ENCODE measurements at regions not wholly inside any gene's neighbourhood (a gene's known extent, or its start where the extent isn't known, plus 50 kb on each side); places are given as distances from the start of the nearest gene placed in this dataset.
"Not testable (repeated sequence)": the region's sequence is repeated elsewhere in the genome, so short reads cannot be mapped to it uniquely, and the experiment has no call there.

DNA sequence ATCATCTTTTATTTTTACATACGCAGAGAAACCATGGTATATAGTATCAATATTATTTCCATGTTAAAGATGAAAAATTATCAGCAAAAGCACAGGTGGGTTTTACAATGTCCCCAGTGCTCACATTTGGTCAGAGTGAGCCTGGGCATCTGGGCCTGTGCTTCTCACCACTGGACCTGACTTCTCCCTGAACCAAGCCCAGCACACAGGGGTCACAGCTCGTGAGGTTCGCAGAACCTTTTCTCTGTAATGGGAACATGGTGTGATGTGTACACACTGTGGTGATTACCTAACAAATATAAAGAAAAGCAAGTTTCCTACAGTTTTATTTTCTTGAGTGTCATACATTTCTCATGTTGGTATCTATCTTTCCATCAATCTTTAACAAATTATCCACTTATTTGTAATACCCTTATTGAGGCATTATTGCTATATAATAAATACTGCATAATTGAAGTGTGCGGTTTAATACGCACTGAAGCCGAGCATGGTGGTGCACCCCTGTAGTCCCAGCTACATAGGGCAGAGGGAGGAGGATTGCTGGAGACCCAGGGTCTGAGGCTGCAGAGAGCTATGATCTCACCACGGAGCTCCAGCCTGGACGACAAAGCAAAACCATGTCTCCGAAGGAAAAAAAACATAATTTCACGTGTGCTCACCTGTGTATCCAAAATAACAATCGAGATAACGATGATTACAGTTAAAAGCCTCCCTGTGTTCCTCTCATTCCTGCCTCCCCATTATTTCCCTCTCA lies 743.2 kb downstream of the TMEM121 start:
- no peak overlapping the region for H3K4me3 ChIP-seq
- no peaks in the 10 kb centered on the region for H3K9me3 ChIP-seq
- no peaks in the 10 kb centered on the region for H3K36me3 ChIP-seq
- DNase-seq (ENCODE audit: low spot score in 2 of 2) = no peak
- no peak overlapping the region for H3K27ac ChIP-seq
- TF ChIP-seq, protein P1, sequence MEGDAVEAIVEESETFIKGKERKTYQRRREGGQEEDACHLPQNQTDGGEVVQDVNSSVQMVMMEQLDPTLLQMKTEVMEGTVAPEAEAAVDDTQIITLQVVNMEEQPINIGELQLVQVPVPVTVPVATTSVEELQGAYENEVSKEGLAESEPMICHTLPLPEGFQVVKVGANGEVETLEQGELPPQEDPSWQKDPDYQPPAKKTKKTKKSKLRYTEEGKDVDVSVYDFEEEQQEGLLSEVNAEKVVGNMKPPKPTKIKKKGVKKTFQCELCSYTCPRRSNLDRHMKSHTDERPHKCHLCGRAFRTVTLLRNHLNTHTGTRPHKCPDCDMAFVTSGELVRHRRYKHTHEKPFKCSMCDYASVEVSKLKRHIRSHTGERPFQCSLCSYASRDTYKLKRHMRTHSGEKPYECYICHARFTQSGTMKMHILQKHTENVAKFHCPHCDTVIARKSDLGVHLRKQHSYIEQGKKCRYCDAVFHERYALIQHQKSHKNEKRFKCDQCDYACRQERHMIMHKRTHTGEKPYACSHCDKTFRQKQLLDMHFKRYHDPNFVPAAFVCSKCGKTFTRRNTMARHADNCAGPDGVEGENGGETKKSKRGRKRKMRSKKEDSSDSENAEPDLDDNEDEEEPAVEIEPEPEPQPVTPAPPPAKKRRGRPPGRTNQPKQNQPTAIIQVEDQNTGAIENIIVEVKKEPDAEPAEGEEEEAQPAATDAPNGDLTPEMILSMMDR (IDR thresholded peaks at IDR 0.05) = no peak
- intact Hi-C loops (cut with DNase I) = loop anchor here (1.0 kb wide), 1 partner anchor 8 kb away; no protein-coding TSS in a partner anchor
- H3K27me3 ChIP-seq = no peaks in the 10 kb centered on the region
- no peaks in the 10 kb centered on the region for H3K4me1 ChIP-seq

DNA sequence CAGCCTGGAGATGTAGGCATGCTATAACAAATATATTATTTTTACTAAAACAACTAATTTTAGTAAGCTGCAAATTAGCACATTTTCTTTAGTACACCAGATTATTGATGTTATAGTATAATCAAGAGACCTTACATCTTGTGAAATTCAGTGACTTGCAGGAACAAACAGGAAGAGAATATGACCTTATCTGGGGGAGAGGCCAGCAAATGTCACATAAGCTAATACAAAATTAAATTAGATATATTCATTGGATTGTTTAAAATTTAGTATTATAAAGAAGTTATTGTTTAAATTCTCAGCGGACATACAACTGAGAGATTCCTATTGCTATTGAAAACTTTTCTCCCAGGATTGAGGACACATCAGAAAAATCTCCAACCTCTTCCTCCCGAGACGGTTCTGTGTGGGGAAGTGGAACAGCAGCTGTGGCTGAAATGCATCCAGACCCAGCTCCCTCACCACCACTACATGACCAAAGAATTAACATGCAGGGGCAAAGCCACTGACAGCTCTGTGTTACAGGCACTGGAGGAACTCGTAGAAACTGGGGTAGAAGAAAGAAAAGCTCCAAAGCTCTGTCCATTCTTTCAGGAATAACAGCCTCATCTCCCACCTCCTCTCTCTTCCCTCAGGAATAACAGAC lies 744.2 kb downstream of the TMEM121 start:
- H3K27ac ChIP-seq; H3K36me3 ChIP-seq; DNase-seq (ENCODE audit: low spot score in 2 of 2); intact Hi-C loops (cut with DNase I); H3K27me3 ChIP-seq; H3K4me1 ChIP-seq; H3K9me3 ChIP-seq; H3K4me3 ChIP-seq: not testable (repeated sequence)

DNA sequence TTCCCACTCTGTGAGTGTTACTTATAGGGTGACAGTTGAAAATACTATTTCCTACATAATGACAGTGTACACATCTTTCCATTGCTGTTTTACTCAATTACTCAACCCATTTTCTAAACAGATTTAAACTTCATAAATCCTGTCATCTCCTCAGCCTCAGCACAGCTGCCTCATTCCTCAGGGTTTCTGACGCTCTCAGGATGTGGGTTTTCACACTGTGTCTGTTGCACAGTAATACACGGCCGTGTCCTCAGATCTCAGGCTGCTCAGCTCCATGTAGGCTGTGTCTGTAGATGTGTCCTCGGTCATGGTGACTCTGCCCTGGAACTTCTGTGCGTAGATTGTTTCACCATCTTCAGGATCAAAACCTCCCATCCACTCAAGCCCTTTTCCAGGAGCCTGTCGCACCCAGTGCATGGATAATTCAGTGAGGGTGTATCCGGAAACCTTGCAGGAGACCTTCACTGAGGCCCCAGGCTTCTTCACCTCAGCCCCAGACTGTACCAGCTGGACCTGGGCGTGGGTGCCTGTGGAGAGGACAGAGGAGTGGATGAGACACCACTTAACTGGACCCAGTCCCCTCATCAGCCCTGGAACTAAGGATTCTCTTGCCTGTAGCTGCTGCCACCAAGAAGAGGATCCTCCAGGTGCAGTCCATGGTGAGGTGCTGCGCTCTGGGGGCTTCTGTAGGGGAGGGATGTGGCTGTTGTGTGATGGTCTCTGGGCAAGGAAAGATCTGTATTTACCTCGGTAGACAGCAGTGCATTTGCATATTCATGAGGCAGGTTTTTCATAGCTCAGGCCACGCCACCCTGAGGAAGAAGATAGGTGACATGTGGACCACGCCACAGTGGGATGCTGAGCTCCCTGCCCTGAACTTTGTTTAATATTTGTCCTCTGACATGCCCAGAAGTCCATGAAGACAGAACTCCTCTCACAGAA lies 750.2 kb downstream of the TMEM121 start:
- no peaks in the 10 kb centered on the region for H3K4me1 ChIP-seq
- H3K9me3 ChIP-seq = no peaks in the 10 kb centered on the region
- no peaks in the 10 kb centered on the region for H3K27me3 ChIP-seq
- no peak overlapping the region for H3K4me3 ChIP-seq
- no peaks in the 10 kb centered on the region for H3K36me3 ChIP-seq
- no peak overlapping the region for H3K27ac ChIP-seq
- intact Hi-C loops (cut with DNase I) = no loop called here
- DNase-seq (ENCODE audit: low spot score in 2 of 2) = no peak
- TF ChIP-seq, protein P1 (IDR thresholded peaks at IDR 0.05) = no peak

DNA sequence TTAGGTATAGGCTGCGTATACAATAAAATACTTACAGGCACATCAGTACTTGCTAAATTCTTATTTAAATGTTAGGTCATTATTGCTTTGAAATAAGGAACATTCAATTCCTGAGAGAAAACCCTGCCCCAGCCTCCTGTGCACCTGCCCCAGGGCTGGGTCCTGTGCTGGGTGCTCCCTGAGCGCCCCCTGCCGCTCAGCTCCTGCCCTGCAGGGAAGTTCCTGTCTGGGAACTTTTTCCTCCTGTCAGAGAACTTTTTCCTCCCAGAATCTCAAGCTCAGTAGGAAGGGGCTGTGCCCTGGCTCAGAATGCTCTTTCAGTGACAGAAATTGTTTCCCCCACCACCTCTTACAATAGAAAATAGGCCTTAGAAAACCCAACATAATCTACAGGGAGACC lies 751.1 kb downstream of the TMEM121 start:
- Histone ChIP-seq H3K27me3 (no peaks in the 10 kb centered on the region), H3K27ac (no peak overlapping the region), H3K4me3 (no peak overlapping the region), H3K36me3 (no peaks in the 10 kb centered on the region), H3K9me3 (no peaks in the 10 kb centered on the region), H3K4me1 (no peaks in the 10 kb centered on the region)
- intact Hi-C loops (cut with DNase I) = no loop called here
- no peak for DNase-seq (ENCODE audit: low spot score in 2 of 2)
- TF ChIP-seq, protein P1 (IDR thresholded peaks at IDR 0.05) = peak in 1 of 3 experiments; percentile 17

DNA sequence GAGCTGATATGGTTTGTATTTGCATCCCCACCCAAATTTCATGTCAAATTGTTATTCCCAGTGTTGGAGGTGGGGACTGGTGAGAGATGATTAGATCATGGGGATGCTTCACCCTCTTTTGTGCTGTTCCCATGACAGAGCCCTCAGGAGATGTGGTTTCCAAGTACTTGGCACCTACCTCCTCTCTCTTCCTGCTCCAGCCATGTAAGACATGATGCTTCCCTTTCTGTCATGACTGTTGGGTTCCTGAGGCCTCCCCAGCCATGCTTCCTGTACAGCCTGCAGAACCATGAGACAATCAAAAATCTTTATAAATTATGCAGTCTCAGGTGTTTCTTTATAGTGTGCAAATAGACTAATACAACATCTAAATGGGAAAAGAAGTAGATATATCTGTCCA lies 754.5 kb downstream of the TMEM121 start:
- Histone ChIP-seq H3K4me1 (no peaks in the 10 kb centered on the region), H3K27ac (no peak overlapping the region), H3K36me3 (no peaks in the 10 kb centered on the region), H3K4me3 (no peak overlapping the region), H3K9me3 (no peaks in the 10 kb centered on the region), H3K27me3 (no peaks in the 10 kb centered on the region)
- intact Hi-C loops (cut with DNase I) = no loop called here
- no peak for DNase-seq (ENCODE audit: low spot score in 2 of 2)
- TF ChIP-seq, protein P1 (IDR thresholded peaks at IDR 0.05) = no peak

All from ascending aorta (tissue), 2 donors.